ENCODE measurements at regions not wholly inside any gene's neighbourhood (a gene's known extent, or its start where the extent isn't known, plus 50 kb on each side); places are given as distances from the start of the nearest gene placed in this dataset.

DNA sequence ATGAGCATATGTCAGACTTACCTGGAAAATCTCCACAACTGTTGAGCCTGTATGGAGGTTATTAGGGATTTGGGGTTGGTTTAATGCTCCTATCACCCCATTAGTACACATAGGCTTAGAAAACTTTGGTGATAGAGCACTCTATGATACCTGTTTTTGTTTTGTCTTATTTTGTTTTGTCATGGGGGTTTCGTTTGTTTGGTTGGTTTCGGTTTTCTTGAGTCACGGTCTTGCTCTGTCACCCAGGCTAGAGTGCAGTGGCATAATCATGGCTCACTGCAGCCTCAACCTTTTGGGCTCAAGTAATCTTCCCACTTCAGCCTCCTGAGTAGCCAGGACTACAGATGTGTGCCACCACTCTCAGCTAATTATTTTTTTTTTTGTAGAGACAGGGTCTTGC, 70.0 kb downstream of the MZT1 start:
- H3K9me3 ChIP-seq, result no peaks in the 10 kb centered on the region
- no peak overlapping the region for H3K27ac ChIP-seq (ENCODE audit: low read depth in 2 of 2, low read length in 1 of 2)
- H3F3A ChIP-seq (replicated peaks; ENCODE audit: insufficient read depth), result peaks cover 4% of the 10 kb centered on the region
- ChIA-PET POLR2A (no interaction called here), CTCF (no interaction called here)
- no peaks in the 10 kb centered on the region; a peak in 1 of 4 replicates for H3K4me1 ChIP-seq (ENCODE audit: control insufficient read depth in 1 of 2, insufficient read depth in 2 of 2, low read depth in 1 of 2, low read length in 1 of 2)
- DNase-seq, result no peak
- H3K27me3 ChIP-seq (ENCODE audit: insufficient read depth), result no peaks in the 10 kb centered on the region
- 62% methylated on average over 3 of the region's 3 CpGs for WGBS (ENCODE audit: low lambda C conversion rate)
- no peak overlapping the region for H2AFZ ChIP-seq (ENCODE audit: low read depth)
- H4K20me1 ChIP-seq (ENCODE audit: insufficient read depth), result no peaks in the 10 kb centered on the region
- no peak overlapping the region for H3K4me2 ChIP-seq
- no peak for TF ChIP-seq EZH2phosphoT487 (IDR thresholded peaks at IDR 0.05; ENCODE audit: borderline replicate concordance, low read depth)
- TF ChIP-seq TEAD4 (IDR thresholded peaks at IDR 0.05; ENCODE audit: borderline replicate concordance, insufficient read depth), result no peak
- TF ChIP-seq, protein P1, sequence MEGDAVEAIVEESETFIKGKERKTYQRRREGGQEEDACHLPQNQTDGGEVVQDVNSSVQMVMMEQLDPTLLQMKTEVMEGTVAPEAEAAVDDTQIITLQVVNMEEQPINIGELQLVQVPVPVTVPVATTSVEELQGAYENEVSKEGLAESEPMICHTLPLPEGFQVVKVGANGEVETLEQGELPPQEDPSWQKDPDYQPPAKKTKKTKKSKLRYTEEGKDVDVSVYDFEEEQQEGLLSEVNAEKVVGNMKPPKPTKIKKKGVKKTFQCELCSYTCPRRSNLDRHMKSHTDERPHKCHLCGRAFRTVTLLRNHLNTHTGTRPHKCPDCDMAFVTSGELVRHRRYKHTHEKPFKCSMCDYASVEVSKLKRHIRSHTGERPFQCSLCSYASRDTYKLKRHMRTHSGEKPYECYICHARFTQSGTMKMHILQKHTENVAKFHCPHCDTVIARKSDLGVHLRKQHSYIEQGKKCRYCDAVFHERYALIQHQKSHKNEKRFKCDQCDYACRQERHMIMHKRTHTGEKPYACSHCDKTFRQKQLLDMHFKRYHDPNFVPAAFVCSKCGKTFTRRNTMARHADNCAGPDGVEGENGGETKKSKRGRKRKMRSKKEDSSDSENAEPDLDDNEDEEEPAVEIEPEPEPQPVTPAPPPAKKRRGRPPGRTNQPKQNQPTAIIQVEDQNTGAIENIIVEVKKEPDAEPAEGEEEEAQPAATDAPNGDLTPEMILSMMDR (IDR thresholded peaks at IDR 0.05), result no peak
- no peak for TF ChIP-seq CHD2 (IDR thresholded peaks at IDR 0.05; ENCODE audit: low read length, partially characterized antibody)
- TF ChIP-seq, protein P2, sequence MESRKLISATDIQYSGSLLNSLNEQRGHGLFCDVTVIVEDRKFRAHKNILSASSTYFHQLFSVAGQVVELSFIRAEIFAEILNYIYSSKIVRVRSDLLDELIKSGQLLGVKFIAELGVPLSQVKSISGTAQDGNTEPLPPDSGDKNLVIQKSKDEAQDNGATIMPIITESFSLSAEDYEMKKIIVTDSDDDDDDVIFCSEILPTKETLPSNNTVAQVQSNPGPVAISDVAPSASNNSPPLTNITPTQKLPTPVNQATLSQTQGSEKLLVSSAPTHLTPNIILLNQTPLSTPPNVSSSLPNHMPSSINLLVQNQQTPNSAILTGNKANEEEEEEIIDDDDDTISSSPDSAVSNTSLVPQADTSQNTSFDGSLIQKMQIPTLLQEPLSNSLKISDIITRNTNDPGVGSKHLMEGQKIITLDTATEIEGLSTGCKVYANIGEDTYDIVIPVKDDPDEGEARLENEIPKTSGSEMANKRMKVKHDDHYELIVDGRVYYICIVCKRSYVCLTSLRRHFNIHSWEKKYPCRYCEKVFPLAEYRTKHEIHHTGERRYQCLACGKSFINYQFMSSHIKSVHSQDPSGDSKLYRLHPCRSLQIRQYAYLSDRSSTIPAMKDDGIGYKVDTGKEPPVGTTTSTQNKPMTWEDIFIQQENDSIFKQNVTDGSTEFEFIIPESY (IDR thresholded peaks at IDR 0.05; ENCODE audit: borderline replicate concordance, low read depth), result no peak
- no peak for TF ChIP-seq JUND (IDR thresholded peaks at IDR 0.05)
- TF ChIP-seq, protein P3, sequence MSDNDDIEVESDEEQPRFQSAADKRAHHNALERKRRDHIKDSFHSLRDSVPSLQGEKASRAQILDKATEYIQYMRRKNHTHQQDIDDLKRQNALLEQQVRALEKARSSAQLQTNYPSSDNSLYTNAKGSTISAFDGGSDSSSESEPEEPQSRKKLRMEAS (IDR thresholded peaks at IDR 0.05; ENCODE audit: low read depth), result no peak
- no peak for TF ChIP-seq FOXJ3 (CRISPR knock-in tag; IDR thresholded peaks at IDR 0.05)
- TF ChIP-seq MXI1 (IDR thresholded peaks at IDR 0.05; ENCODE audit: low read depth, low read length), result no peak
- no peak for TF ChIP-seq GATA2 (CRISPR knock-in tag; IDR thresholded peaks at IDR 0.05)
- TF ChIP-seq TCF12 (IDR thresholded peaks at IDR 0.05), result no peak
- TF ChIP-seq RAD21 (IDR thresholded peaks at IDR 0.05; ENCODE audit: low read length), result no peak
- H3K36me3 ChIP-seq (replicated peaks in 1 of 2; ENCODE audit: control insufficient read depth in 1 of 2, insufficient read depth in 2 of 2, low read length in 1 of 2), result no peaks in the 10 kb centered on the region
- H3K79me2 ChIP-seq (ENCODE audit: insufficient read depth), result no peaks in the 10 kb centered on the region
- H3K9me2 ChIP-seq, result no peaks in the 10 kb centered on the region
- no peak overlapping the region for H3K4me3 ChIP-seq (ENCODE audit: low read depth in 2 of 2, low read length in 1 of 2)
- H3K9ac ChIP-seq, result no peak overlapping the region

DNA sequence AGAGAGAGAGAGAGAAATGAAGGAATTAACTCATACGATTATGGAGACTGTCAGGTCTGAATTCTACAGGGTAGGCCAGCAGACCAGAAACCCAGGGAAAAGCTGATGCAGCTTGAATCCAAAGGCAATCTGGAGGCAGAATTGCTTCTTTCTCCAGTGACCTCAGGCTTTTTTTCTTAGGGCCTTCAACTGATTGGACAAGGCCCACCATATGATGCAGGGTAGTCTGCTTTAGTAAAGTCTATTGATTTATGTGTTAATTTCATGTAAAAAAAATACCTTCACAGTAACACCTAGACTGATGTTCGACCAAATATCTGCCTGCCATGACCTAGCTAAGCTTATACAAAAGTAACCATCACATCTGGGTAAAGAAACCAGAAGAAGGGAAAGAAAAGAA, 71.1 kb downstream of the MZT1 start:
- Histone ChIP-seq H3K36me3 (replicated peaks in 1 of 2; ENCODE audit: control insufficient read depth in 1 of 2, insufficient read depth in 2 of 2, low read length in 1 of 2) (no peaks in the 10 kb centered on the region), H4K20me1 (ENCODE audit: insufficient read depth) (no peaks in the 10 kb centered on the region), H3K79me2 (ENCODE audit: insufficient read depth) (no peaks in the 10 kb centered on the region), H3K27ac (ENCODE audit: low read depth in 2 of 2, low read length in 1 of 2) (no peak overlapping the region), H3K27me3 (ENCODE audit: insufficient read depth) (no peaks in the 10 kb centered on the region), H3K4me3 (ENCODE audit: low read depth in 2 of 2, low read length in 1 of 2) (no peak overlapping the region), H3K4me2 (no peak overlapping the region), H3K9ac (no peak overlapping the region), H3K9me3 (no peaks in the 10 kb centered on the region), H2AFZ (ENCODE audit: low read depth) (no peak overlapping the region), H3F3A (replicated peaks; ENCODE audit: insufficient read depth) (peaks cover 4% of the 10 kb centered on the region), H3K4me1 (ENCODE audit: control insufficient read depth in 1 of 2, insufficient read depth in 2 of 2, low read depth in 1 of 2, low read length in 1 of 2) (no peaks in the 10 kb centered on the region; a peak in 1 of 4 replicates), H3K9me2 (no peaks in the 10 kb centered on the region)
- WGBS (ENCODE audit: low lambda C conversion rate), result 51% methylated on average over 2 of the region's 2 CpGs
- TF ChIP-seq, protein P1 (IDR thresholded peaks at IDR 0.05), result no peak
- TF ChIP-seq GABPA (IDR thresholded peaks at IDR 0.05; ENCODE audit: low read depth) (no peak), JUND (IDR thresholded peaks at IDR 0.05) (no peak), EP300 (IDR thresholded peaks at IDR 0.05; ENCODE audit: borderline replicate concordance in 1 of 2, low read depth in 1 of 2, low read length in 1 of 2) (no peak), RFX5 (IDR thresholded peaks at IDR 0.05; ENCODE audit: low read length) (no peak)
- POLR2A ChIA-PET, result no interaction called here
- CTCF ChIA-PET, result no interaction called here
- DNase-seq, result no peak

Data from SK-N-SH (cell line).